Fibroblast of lung (primary cell): ENCODE measurements at regions not wholly inside any gene's neighbourhood (a gene's known extent, or its start where the extent isn't known, plus 50 kb on each side); places are given as distances from the start of the nearest gene placed in this dataset.
"Not testable (repeated sequence)": the region's sequence is repeated elsewhere in the genome, so short reads cannot be mapped to it uniquely, and the experiment has no call there.

Experiments
- DNase-seq, 2 donors: peaks; one replicate each; pipeline versions ENCODE4 v3.0.0 to v3.0.0-alpha.2; 2010; ENCODE audit warnings: low read depth in 2 of 2
- H2AFZ ChIP-seq: 2 replicates; pipeline ENCODE4 v1.5.1; 2012; ENCODE audit warnings: low read length, control low read depth, inconsistent platforms
- H3K27ac ChIP-seq: 2 replicates; pipeline ENCODE4 v1.5.1; 2011; ENCODE audit warnings: low read length, control low read depth; ENCODE audit not compliant: insufficient read depth
- H3K27me3 ChIP-seq: 2 replicates; pipeline ENCODE4 v1.5.1; 2011; ENCODE audit warnings: mild to moderate bottlenecking, low read length; ENCODE audit not compliant: control insufficient read depth, insufficient read depth
- H3K36me3 ChIP-seq: 2 replicates; pipeline ENCODE4 v1.5.1; 2011; ENCODE audit warnings: low read length; ENCODE audit not compliant: control insufficient read depth, insufficient read depth
- H3K4me1 ChIP-seq: 2 replicates; pipeline ENCODE4 v1.5.1; 2011; ENCODE audit warnings: low read length; ENCODE audit not compliant: control insufficient read depth, insufficient read depth; ENCODE audit errors: extremely low read depth
- H3K4me2 ChIP-seq: 2 replicates; pipeline ENCODE4 v1.5.1; 2011; ENCODE audit warnings: low read length, control low read depth; ENCODE audit not compliant: insufficient read depth; ENCODE audit errors: extremely low read depth
- H3K4me3 ChIP-seq, 4 experiments: fragments of 200-600 bp in 1 of 4; sonication (generic) in 1 of 4; replicated peaks in 1 of 4; 2 replicates each; pipeline ENCODE4 v1.5.1; 2011 to 2016; ENCODE audit warnings: low read length in 4 of 4, low read depth in 3 of 4, mild to moderate bottlenecking in 3 of 4, control low read depth in 2 of 4, inconsistent platforms in 1 of 4, mixed read lengths in 1 of 4; ENCODE audit not compliant: insufficient read depth in 1 of 4; ENCODE audit errors: control extremely low read depth in 1 of 4
- H3K79me2 ChIP-seq: 2 replicates; pipeline ENCODE4 v1.5.1; 2012; ENCODE audit warnings: mild to moderate bottlenecking, low read length, inconsistent platforms; ENCODE audit not compliant: control insufficient read depth, insufficient read depth
- H3K9ac ChIP-seq: 2 replicates; pipeline ENCODE4 v1.5.1; 2011; ENCODE audit warnings: mild to moderate bottlenecking, low read length, control low read depth; ENCODE audit not compliant: insufficient read depth
- H3K9me3 ChIP-seq: 2 replicates; pipeline ENCODE4 v1.5.1; 2012; ENCODE audit warnings: low read depth, low read length; ENCODE audit not compliant: control insufficient read depth, insufficient read depth
- H4K20me1 ChIP-seq: 2 replicates; pipeline ENCODE4 v1.5.1; 2011; ENCODE audit warnings: low read length; ENCODE audit not compliant: control insufficient read depth, insufficient read depth; ENCODE audit errors: extremely low read depth
- EZH2 ChIP-seq: IDR thresholded peaks from 2 replicates; pipeline ENCODE4 v1.5.1; 2012; ENCODE audit warnings: low read length, control low read depth, mild to moderate bottlenecking; ENCODE audit errors: missing control alignments
- TF ChIP-seq, protein P1 (sequence below), 2 donors: IDR thresholded peaks in 1 of 2; conservative IDR thresholded peaks in 1 of 2; 1 replicate in 1 of 2; 2 replicates in 1 of 2; pipeline ENCODE4 v1.5.1; 2011 to 2012; ENCODE audit warnings: low read length in 2 of 2, control low read depth in 1 of 2, inconsistent platforms in 1 of 2, low read depth in 1 of 2, mild to moderate bottlenecking in 1 of 2

DNA sequence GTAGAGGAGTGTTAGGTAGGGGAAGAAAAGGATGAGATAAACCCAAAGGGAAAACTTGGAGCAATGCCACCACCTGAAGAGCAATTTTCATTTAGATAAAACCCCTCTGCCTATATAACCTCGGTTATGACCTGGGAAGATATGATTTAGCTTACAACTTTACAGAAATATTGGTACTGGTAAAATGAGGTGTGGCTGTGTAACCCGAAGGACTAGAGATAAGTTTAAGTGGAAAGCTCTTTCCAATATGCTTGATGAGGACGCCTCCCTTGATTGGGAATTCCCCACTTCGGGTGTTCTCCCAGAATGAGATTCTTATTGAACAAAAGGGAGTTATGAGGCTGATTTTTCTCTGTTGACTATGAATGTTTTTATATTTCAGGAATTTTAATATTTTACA lies 109.5 kb upstream of the CDK6 start:
- Histone ChIP-seq H3K36me3 (no peaks in the 10 kb centered on the region), H3K9me3 (no peaks in the 10 kb centered on the region), H3K4me2 (no peak overlapping the region), H3K4me1 (no peaks in the 10 kb centered on the region), H2AFZ (no peak overlapping the region), H3K27ac (no peak overlapping the region), H3K27me3 (no peaks in the 10 kb centered on the region), H4K20me1 (no peaks in the 10 kb centered on the region), H3K79me2 (no peaks in the 10 kb centered on the region), H3K4me3 (no peak overlapping the region), H3K9ac (no peak overlapping the region)
- TF ChIP-seq, protein P1, sequence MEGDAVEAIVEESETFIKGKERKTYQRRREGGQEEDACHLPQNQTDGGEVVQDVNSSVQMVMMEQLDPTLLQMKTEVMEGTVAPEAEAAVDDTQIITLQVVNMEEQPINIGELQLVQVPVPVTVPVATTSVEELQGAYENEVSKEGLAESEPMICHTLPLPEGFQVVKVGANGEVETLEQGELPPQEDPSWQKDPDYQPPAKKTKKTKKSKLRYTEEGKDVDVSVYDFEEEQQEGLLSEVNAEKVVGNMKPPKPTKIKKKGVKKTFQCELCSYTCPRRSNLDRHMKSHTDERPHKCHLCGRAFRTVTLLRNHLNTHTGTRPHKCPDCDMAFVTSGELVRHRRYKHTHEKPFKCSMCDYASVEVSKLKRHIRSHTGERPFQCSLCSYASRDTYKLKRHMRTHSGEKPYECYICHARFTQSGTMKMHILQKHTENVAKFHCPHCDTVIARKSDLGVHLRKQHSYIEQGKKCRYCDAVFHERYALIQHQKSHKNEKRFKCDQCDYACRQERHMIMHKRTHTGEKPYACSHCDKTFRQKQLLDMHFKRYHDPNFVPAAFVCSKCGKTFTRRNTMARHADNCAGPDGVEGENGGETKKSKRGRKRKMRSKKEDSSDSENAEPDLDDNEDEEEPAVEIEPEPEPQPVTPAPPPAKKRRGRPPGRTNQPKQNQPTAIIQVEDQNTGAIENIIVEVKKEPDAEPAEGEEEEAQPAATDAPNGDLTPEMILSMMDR (conservative IDR thresholded peaks at IDR 0.05 in 1 of 2, IDR thresholded peaks at IDR 0.05 in 1 of 2; ENCODE audit: low read depth in 1 of 2, low read length in 2 of 2), result no peak
- no peak for TF ChIP-seq EZH2
- no peak for DNase-seq

DNA sequence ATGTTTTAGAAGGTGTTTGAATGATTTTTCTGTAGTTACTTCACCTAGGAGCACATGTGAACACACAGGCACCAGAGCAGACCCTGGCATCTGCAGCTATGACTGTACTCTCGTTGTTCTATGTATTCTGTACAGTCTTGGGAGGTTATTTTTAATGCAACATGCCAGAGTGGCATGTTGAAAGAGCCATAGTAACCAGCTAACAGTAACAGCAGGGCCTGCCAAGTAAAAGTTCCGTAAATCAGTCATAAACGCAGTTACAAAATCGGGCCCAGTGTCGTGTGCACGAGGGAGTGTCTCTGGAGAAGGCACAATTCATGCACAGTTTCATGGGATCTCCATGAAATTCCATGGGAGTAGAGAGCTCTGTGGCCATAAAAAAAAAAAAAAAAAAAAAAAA lies 108.3 kb upstream of the CDK6 start:
- TF ChIP-seq, protein P1 (conservative IDR thresholded peaks at IDR 0.05 in 1 of 2, IDR thresholded peaks at IDR 0.05 in 1 of 2; ENCODE audit: low read depth in 1 of 2, low read length in 2 of 2), result no peak
- no peak for TF ChIP-seq EZH2
- Histone ChIP-seq H3K4me3 (no peak overlapping the region), H3K36me3 (no peaks in the 10 kb centered on the region), H3K27ac (no peak overlapping the region), H2AFZ (no peak overlapping the region), H3K27me3 (no peaks in the 10 kb centered on the region), H3K4me1 (no peaks in the 10 kb centered on the region), H3K79me2 (no peaks in the 10 kb centered on the region), H4K20me1 (no peaks in the 10 kb centered on the region), H3K4me2 (no peak overlapping the region), H3K9me3 (no peaks in the 10 kb centered on the region), H3K9ac (no peak overlapping the region)
- DNase-seq, result peak; percentile 11 to 78

DNA sequence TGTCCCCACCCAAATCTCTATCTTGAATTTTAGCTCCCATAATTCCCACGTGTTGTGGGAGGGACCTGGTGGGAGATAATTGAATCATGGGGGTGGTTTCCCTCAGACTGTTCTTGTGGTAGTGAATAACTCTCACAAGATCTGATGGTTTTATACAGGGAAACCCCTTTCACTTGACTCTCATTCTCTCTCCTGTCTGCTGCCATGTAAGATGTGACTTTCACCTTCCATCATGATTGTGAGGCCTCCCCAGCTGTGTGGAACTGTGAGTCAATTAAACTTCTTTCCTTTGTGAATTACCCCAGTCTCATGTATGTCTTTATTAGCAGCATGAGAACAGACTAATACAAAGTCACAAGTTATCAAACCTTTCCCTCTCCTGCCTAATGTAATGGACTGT lies 106.3 kb upstream of the CDK6 start:
- H3K27ac ChIP-seq, DNase-seq, H3K27me3 ChIP-seq, H4K20me1 ChIP-seq, H3K9me3 ChIP-seq, H3K4me2 ChIP-seq, H2AFZ ChIP-seq, H3K36me3 ChIP-seq, H3K79me2 ChIP-seq, H3K9ac ChIP-seq, H3K4me1 ChIP-seq, H3K4me3 ChIP-seq: not testable (repeated sequence)
